Activated CD8-positive, alpha-beta memory T cell treated with anti-CD3 and anti-CD28 coated beads for 1 hour (primary cell): ENCODE measurements at regions not wholly inside any gene's neighbourhood (a gene's known extent, or its start where the extent isn't known, plus 50 kb on each side); places are given as distances from the start of the nearest gene placed in this dataset.
"Not testable (repeated sequence)": the region's sequence is repeated elsewhere in the genome, so short reads cannot be mapped to it uniquely, and the experiment has no call there.

Experiments
- DNase-seq, 2 donors: peaks; one replicate each; pipeline ENCODE4 v3.0.0-alpha.2; 2020; ENCODE audit warnings: low read depth in 1 of 2; ENCODE audit errors: extremely low read depth in 1 of 2

GRCh38 chr15:66882251-66883020, 180.4 kb downstream of the SMAD6 start:
- no peak for DNase-seq

- DNase-seq = no peak
Observed at GRCh38 chr15:66883284-66883911, 181.4 kb downstream of the SMAD6 start.

- no peak for DNase-seq
Observed at GRCh38 chr15:66884115-66884622, 181.2 kb upstream of the SMAD3 start.

GRCh38 chr15:66884661-66885237, 180.7 kb upstream of the SMAD3 start:
- DNase-seq = no peak

GRCh38 chr15:66885281-66885915, 180.0 kb upstream of the SMAD3 start:
- no peak for DNase-seq

DNA sequence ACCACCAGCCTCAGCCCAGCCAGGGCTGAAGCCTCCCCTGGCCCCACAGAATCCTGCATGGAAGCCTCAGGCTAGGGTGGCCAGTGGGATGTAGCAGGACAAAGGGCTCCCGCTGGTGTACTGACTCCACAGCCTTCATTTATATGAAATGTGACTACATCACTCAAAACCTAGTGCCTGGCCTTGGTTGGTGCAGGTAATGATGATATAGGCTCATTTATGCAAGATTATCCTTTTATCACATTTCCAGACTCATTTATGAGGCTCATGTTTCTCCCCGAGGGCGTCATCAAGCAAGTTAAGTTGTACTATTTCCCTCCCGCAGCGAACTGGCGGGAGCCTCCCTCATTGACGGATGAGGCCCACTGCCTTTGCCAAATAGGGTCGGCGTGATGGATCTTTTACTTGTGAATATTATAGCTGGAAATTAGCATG, 179.1 kb upstream of the SMAD3 start:
- DNase-seq = no peak

GRCh38 chr15:66886686-66887273, 178.6 kb upstream of the SMAD3 start:
- no peak for DNase-seq

DNA sequence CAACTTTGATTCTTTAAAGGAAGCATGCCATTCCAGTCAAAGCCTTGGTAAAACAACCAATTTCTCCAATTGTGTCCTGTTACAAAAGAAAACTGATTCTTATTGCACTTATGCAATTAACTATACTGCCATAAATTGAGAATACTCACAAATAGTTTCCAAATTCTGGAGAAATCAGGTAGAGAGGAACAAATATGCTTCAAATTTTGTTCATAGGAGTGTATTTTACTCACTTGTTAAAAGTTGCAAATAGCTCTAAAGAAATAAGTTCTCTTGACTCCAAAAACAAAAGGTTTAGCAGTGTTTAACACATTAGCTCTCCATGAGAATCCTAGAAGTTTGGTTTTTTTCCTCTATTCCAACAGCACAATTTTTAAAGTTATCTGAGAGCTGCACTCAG, 176.1 kb upstream of the SMAD3 start:
- DNase-seq = not testable (repeated sequence)

GRCh38 chr15:66891776-66892175, 173.6 kb upstream of the SMAD3 start:
- no peak for DNase-seq

DNA sequence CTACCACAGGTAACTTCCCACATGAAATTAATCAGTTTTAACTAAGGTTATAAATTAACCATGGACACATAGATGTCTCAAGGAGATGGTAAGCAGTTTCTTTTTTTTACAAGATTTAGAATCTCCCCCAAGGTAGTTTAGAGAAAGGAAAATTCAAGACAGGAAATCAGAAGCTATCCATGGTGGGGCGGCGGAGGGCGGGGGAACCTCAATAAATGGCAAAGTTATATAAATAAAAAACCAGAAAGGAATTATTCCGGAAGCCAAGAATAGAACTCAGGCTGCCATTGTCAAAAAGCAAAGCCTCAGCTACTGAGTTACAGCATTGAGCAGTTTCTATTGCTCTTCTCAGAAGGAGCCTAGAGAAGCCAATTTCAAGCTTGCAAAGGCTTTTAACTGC, 172.1 kb upstream of the SMAD3 start:
- no peak for DNase-seq

DNA sequence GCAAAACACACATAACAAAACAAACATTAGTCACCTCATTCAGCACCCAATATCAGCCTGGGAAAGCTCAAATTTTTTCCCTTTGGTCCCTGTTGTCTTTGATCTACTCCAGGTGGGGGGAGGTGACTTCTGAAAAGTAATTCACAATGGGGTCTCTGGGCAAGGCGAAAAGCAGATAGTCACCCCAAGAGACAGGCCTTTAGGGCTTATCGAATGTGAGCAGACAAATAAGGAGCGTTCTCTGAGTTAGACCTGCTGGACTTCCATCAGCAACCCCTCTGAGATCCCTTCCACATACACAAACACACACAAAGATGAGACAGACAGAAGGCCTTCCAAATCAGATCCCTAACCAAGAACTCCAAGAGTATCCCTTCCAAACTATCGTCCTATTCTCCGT, 171.0 kb upstream of the SMAD3 start:
- DNase-seq = no peak

- no peak for DNase-seq
Observed at GRCh38 chr15:66894986-66895780, 170.2 kb upstream of the SMAD3 start.

DNA sequence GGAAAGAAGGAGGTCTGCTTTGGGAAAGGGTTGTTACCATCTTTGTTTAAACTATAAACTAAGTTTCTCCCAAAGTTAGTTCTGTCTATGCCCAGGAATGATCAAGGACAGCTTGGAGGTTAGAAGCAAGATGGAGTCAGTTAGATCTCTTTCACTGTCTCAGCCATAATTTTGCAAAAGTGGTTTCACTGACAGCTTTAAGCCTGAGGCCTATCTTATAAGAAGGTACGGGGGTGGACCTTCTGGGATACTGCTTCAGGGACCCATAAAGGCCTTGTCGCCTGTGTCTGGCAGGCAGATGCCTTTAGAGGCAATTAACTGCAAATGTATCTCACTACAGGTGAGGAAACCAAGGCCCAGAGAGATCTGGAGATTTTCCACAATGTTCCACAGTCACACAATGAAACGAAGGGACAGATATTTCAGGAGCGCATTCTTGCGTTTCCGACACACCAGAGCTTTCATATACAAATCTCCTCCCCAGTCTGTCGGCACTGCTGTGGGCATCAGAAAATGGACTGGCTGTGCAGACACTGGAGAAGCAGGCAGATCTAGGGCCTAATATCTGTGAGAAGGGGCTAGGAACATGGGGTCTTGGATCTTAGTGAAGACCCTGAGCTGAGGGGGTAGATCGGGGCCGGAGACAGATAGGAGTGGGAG, 169.5 kb upstream of the SMAD3 start:
- DNase-seq = no peak

DNA sequence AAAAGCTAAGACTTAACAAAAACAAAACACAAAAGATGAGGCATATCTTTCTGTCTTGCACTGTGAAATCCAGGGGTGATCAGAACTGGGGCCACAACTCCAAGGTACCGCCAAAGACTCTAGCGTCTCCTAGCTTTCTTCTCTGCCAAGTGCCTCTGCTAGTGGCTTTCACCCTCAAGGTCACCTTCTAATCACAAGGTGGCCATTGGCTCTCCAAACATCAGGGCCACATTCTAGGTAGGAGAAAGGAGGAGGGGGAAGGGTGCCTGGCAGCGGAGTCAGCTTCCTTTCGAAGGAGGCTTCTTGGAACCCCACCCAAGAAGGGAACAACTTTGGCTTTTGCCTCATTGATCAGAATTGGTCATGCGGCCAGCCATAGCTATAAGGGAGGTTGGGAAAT, 168.8 kb upstream of the SMAD3 start:
- DNase-seq = no peak

DNA sequence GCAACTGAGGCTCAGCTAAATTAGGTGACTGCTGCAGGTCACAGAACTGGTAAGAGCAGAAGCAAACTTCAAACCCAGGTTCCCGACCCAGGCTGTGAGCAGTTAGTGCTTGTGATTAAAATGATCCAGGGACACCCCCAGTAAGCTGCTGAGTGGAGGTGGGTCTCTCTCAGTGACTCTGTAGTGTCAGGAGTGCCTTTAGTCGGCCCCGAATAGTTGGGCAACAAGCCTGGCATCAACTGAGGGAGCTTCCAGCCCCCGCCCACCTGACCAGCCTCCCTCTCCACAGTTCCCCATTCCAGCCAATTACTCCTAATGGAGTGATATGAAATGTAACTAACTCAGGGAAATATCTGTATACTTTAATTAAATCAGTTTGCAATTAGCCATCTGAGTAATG, 168.0 kb upstream of the SMAD3 start:
- no peak for DNase-seq

- no peak for DNase-seq
Observed at GRCh38 chr15:66897971-66898370, 167.4 kb upstream of the SMAD3 start.

DNA sequence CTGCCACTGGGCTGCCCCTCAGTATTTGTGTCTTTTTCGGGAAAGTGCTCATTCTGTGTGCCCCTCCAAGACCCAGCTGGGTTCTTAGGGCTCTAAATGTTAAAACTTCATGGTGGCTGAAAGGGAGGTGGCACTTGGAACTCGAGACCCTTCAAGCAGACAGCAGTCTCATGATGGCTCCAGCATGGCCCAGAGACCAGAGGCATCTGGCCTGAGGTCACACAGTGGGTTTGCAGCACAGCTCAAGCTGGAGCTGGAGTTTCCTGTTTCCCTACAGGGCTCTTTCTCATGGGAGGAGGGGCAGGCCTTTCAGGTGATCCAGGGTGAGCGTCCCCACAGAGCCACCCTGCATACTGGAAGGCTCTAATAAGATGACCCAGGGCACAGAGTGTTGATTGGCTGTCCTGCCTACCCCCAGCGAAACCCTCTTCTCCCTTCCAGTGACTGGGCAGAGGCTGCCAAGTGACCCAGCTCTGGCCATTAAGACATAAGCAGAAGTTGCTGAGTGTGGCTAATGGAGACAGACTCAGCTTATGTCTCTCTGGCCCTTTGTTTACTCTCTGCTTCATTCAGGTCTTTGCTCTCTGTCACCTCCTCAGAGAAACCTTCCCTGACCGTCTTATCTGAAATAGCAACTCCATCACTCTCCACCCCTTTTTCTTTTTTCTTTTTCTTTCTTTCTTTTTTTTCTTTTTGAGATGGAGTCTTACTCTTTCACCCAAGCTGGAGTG, 166.6 kb upstream of the SMAD3 start:
- no peak for DNase-seq

- DNase-seq = no peak
Observed at GRCh38 chr15:66899555-66900350, 165.6 kb upstream of the SMAD3 start.
